SK-N-SH (cell line): ENCODE measurements at regions not wholly inside any gene's neighbourhood (a gene's known extent, or its start where the extent isn't known, plus 50 kb on each side); places are given as distances from the start of the nearest gene placed in this dataset.

Experiments used
- CTCF ChIP-seq: fragments of 200-600 bp; sonication (generic); IDR thresholded peaks from 2 replicates; pipeline ENCODE4 v1.6.1; 2017; ENCODE audit warnings: antibody characterized with exemption, mild to moderate bottlenecking, moderate library complexity
- EZH2phosphoT487 ChIP-seq: fragments of 200-600 bp; sonication (generic); IDR thresholded peaks from 2 replicates; pipeline ENCODE4 v1.6.1; 2017; ENCODE audit warnings: low read depth, mixed run types, mild to moderate bottlenecking, antibody characterized with exemption, moderate library complexity, borderline replicate concordance
- FOXM1 ChIP-seq: IDR thresholded peaks from 2 replicates; pipeline ENCODE4 v1.4.0; 2012; ENCODE audit warnings: low read depth, mild to moderate bottlenecking
- NFIC ChIP-seq: IDR thresholded peaks from 2 replicates; pipeline ENCODE4 v1.4.0; 2012; ENCODE audit warnings: borderline replicate concordance
- RAD21 ChIP-seq: IDR thresholded peaks from 2 replicates; pipeline ENCODE4 v1.6.1; 2012; ENCODE audit warnings: mild to moderate bottlenecking, low read length
- RCOR1 ChIP-seq: fragments of 150-350 bp; IDR thresholded peaks from 2 replicates; pipeline ENCODE4 v1.6.1; 2017; ENCODE audit warnings: antibody characterized with exemption, low read length
- REST ChIP-seq: IDR thresholded peaks from 2 replicates; pipeline ENCODE4 v1.6.1; 2012; ENCODE audit warnings: mild to moderate bottlenecking, low read depth, low read length, moderate library complexity
- RXRA ChIP-seq: IDR thresholded peaks from 2 replicates; pipeline ENCODE4 v1.4.0; 2012; ENCODE audit warnings: low read depth, mild to moderate bottlenecking, borderline replicate concordance
- SMC3 ChIP-seq: IDR thresholded peaks from 2 replicates; pipeline ENCODE4 v1.6.1; 2012; ENCODE audit warnings: low read depth, low read length, improper control_type of control experiment
- USF2 ChIP-seq: fragments of 150-350 bp; IDR thresholded peaks from 2 replicates; pipeline ENCODE4 v1.6.1; 2017; ENCODE audit warnings: antibody characterized with exemption, low read length, low read depth, borderline replicate concordance

- TF ChIP-seq EZH2phosphoT487 (no peak), SMC3 (no peak), NFIC (no peak), CTCF (no peak), RCOR1 (no peak), REST (no peak), RAD21 (no peak), USF2 (no peak), FOXM1 (no peak), RXRA (no peak)
Measured at GRCh38 chr1:218499911-218500310, 154.8 kb downstream of the TGFB2 start.
